ENCODE measurements at regions not wholly inside any gene's neighbourhood (a gene's known extent, or its start where the extent isn't known, plus 50 kb on each side); places are given as distances from the start of the nearest gene placed in this dataset.
A peak's percentile ranks its signal among the peaks of the same experiment; 100 is the strongest.

GRCh38 chr9:10835791-10836463 lies 223.1 kb upstream of the PTPRD start:
- H3K27ac ChIP-seq, result no peak overlapping the region
- 85% methylated on average over 6 of the region's 22 CpGs for WGBS
- no peaks in the 10 kb centered on the region for H3K36me3 ChIP-seq
- H3K4me3 ChIP-seq, result no peak overlapping the region
- no peaks in the 10 kb centered on the region for H3K9me3 ChIP-seq
- no peaks in the 10 kb centered on the region for H3K27me3 ChIP-seq
- no peaks in the 10 kb centered on the region for H3K4me1 ChIP-seq
- DNase-seq (ENCODE audit: low spot score in 2 of 2), result peak in 1 of 2 donors; percentile 76
- TF ChIP-seq POLR2A (IDR thresholded peaks at IDR 0.05), result no peak
- no peak for TF ChIP-seq EP300 (IDR thresholded peaks at IDR 0.05)
- TF ChIP-seq, protein P1, sequence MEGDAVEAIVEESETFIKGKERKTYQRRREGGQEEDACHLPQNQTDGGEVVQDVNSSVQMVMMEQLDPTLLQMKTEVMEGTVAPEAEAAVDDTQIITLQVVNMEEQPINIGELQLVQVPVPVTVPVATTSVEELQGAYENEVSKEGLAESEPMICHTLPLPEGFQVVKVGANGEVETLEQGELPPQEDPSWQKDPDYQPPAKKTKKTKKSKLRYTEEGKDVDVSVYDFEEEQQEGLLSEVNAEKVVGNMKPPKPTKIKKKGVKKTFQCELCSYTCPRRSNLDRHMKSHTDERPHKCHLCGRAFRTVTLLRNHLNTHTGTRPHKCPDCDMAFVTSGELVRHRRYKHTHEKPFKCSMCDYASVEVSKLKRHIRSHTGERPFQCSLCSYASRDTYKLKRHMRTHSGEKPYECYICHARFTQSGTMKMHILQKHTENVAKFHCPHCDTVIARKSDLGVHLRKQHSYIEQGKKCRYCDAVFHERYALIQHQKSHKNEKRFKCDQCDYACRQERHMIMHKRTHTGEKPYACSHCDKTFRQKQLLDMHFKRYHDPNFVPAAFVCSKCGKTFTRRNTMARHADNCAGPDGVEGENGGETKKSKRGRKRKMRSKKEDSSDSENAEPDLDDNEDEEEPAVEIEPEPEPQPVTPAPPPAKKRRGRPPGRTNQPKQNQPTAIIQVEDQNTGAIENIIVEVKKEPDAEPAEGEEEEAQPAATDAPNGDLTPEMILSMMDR (IDR thresholded peaks at IDR 0.05), result no peak
- no peak for TF ChIP-seq POLR2AphosphoS5 (IDR thresholded peaks at IDR 0.05)

- WGBS, result 24% methylated on average over 3 of the region's 3 CpGs
Measured at GRCh38 chr9:10843151-10843550, 230.3 kb upstream of the PTPRD start.

GRCh38 chr9:10855847-10856246 lies 243.0 kb upstream of the PTPRD start:
- no peak for DNase-seq (ENCODE audit: low spot score in 2 of 2)

More at GRCh38 chr9:10843151-10843550, 230.3 kb upstream of the PTPRD start:
- Histone ChIP-seq H3K36me3 (no peaks in the 10 kb centered on the region), H3K4me1 (no peaks in the 10 kb centered on the region), H3K9me3 (no peaks in the 10 kb centered on the region), H3K4me3 (no peak overlapping the region), H3K27ac (no peak overlapping the region), H3K27me3 (no peaks in the 10 kb centered on the region)
- no peak for TF ChIP-seq POLR2AphosphoS5 (IDR thresholded peaks at IDR 0.05)
- TF ChIP-seq, protein P1 (IDR thresholded peaks at IDR 0.05), result no peak
- no peak for TF ChIP-seq EP300 (IDR thresholded peaks at IDR 0.05)
- TF ChIP-seq POLR2A (IDR thresholded peaks at IDR 0.05), result no peak
- no peak for DNase-seq (ENCODE audit: low spot score in 2 of 2)

DNA sequence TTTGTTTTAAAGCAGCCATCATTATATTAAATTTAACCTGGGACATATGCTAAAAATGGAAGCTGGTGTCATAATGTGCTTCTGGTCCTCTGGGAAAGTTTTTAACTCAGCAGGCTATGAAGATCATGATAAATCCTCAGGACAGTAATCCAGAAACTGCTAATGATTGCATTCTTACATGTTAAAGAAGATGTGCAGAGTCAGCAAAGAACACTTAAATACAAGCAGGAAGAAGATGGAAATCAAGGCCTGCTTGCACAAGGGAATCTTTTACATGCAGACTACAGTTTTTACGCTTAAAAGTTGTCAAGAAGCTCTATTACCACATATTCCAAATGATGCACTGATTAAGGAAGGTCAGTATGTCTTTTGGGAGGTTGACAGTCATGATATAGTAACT lies 246.0 kb upstream of the PTPRD start:
- no peaks in the 10 kb centered on the region for H3K4me1 ChIP-seq
- H3K36me3 ChIP-seq, result no peaks in the 10 kb centered on the region
- H3K9me3 ChIP-seq, result no peaks in the 10 kb centered on the region
- TF ChIP-seq POLR2AphosphoS5 (IDR thresholded peaks at IDR 0.05), result no peak
- no peak for TF ChIP-seq EP300 (IDR thresholded peaks at IDR 0.05)
- TF ChIP-seq, protein P1 (IDR thresholded peaks at IDR 0.05), result no peak
- no peak for TF ChIP-seq POLR2A (IDR thresholded peaks at IDR 0.05)
- no peaks in the 10 kb centered on the region for H3K27me3 ChIP-seq
- DNase-seq (ENCODE audit: low spot score in 2 of 2), result no peak
- no peak overlapping the region for H3K4me3 ChIP-seq
- H3K27ac ChIP-seq, result no peak overlapping the region
- WGBS, result 50% methylated on average over 1 of the region's 1 CpG

More at GRCh38 chr9:10855847-10856246, 243.0 kb upstream of the PTPRD start:
- TF ChIP-seq EP300 (IDR thresholded peaks at IDR 0.05) (no peak), POLR2A (IDR thresholded peaks at IDR 0.05) (no peak), POLR2AphosphoS5 (IDR thresholded peaks at IDR 0.05) (no peak)
- TF ChIP-seq, protein P1 (IDR thresholded peaks at IDR 0.05), result no peak
- no peaks in the 10 kb centered on the region for H3K27me3 ChIP-seq
- no peaks in the 10 kb centered on the region for H3K9me3 ChIP-seq
- H3K36me3 ChIP-seq, result no peaks in the 10 kb centered on the region
- WGBS, result 16% methylated on average over 1 of the region's 1 CpG
- no peak overlapping the region for H3K27ac ChIP-seq
- H3K4me3 ChIP-seq, result no peak overlapping the region
- H3K4me1 ChIP-seq, result no peaks in the 10 kb centered on the region

DNA sequence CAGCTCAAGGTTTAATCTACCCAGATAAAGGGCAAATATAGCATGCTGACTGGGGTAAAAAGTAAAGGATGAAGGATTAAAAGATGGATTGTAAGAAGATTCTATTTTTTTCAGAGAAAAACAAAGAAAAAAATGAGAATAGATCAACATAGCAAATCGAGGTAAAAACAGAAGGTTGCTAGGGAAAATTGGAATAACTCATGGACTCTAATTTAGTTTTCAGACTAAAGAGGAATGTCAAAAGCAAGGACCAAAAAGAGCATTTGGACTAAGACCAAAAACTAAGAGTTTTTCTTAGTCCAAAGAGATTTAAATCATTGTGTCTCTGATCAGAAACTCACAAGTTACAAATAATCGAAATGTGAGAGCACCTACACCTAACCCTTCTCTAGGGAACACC lies 250.7 kb upstream of the PTPRD start:
- Histone ChIP-seq H3K9me3 (no peaks in the 10 kb centered on the region), H3K27ac (no peak overlapping the region), H3K27me3 (no peaks in the 10 kb centered on the region), H3K36me3 (no peaks in the 10 kb centered on the region), H3K4me1 (no peaks in the 10 kb centered on the region), H3K4me3 (no peak overlapping the region)
- TF ChIP-seq, protein P1 (IDR thresholded peaks at IDR 0.05), result no peak
- TF ChIP-seq POLR2AphosphoS5 (IDR thresholded peaks at IDR 0.05) (no peak), EP300 (IDR thresholded peaks at IDR 0.05) (no peak), POLR2A (IDR thresholded peaks at IDR 0.05) (no peak)
- 72% methylated on average over 2 of the region's 2 CpGs for WGBS
- DNase-seq (ENCODE audit: low spot score in 2 of 2), result no peak

Measured in suprapubic skin (tissue), 4 donors.